Keratinocyte (primary cell): ENCODE measurements at regions not wholly inside any gene's neighbourhood (a gene's known extent, or its start where the extent isn't known, plus 50 kb on each side); places are given as distances from the start of the nearest gene placed in this dataset.

Experiments
- DNase-seq: peaks from one replicate; pipeline ENCODE4 v3.0.0-alpha.2; 2011; ENCODE audit warnings: low read depth, missing footprints, low spot score
- FAIRE-seq: peaks from 2 replicates; lab custom pipeline; 2011; peaks lifted over from hg19 to GRCh38; lab: Jason Lieb, UNC
- H2AFZ ChIP-seq: 2 replicates; pipeline ENCODE4 v1.6.0; 2012; ENCODE audit warnings: low read length, control low read depth, inconsistent platforms; ENCODE audit not compliant: control insufficient read depth
- H3K27ac ChIP-seq: 2 replicates; pipeline ENCODE4 v1.5.1; 2011; ENCODE audit warnings: low read length; ENCODE audit not compliant: control insufficient read depth, insufficient read depth
- H3K27me3 ChIP-seq: 3 replicates; pipeline ENCODE4 v1.6.0; 2011; ENCODE audit warnings: low read length; ENCODE audit not compliant: control insufficient read depth, insufficient read depth; ENCODE audit errors: extremely low read depth
- H3K36me3 ChIP-seq, 2 experiments: 2 replicates in 1 of 2; 3 replicates in 1 of 2; pipeline ENCODE4 v1.5.1; 2011; ENCODE audit warnings: low read length in 2 of 2, mild to moderate bottlenecking in 1 of 2; ENCODE audit not compliant: control insufficient read depth in 2 of 2, insufficient read depth in 2 of 2; ENCODE audit errors: extremely low read depth in 1 of 2
- H3K4me1 ChIP-seq: 3 replicates; pipeline ENCODE4 v1.5.1; 2011; ENCODE audit warnings: low read length; ENCODE audit not compliant: control insufficient read depth, insufficient read depth; ENCODE audit errors: extremely low read depth
- H3K4me2 ChIP-seq: 3 replicates; pipeline ENCODE4 v1.6.0; 2011; ENCODE audit warnings: low read depth, low read length; ENCODE audit not compliant: control insufficient read depth, insufficient read depth; ENCODE audit errors: extremely low read depth
- H3K4me3 ChIP-seq, 3 experiments: fragments of 200-600 bp in 1 of 3; sonication (generic) in 1 of 3; 2 replicates in 2 of 3; 3 replicates in 1 of 3; pipeline ENCODE4 v1.5.1; 2011 to 2016; ENCODE audit warnings: low read length in 3 of 3, mild to moderate bottlenecking in 3 of 3, control low read depth in 2 of 3, inconsistent platforms in 1 of 3, low read depth in 1 of 3, mixed read lengths in 1 of 3, mixed run types in 1 of 3, moderate library complexity in 1 of 3; ENCODE audit not compliant: control insufficient read depth in 2 of 3, insufficient read depth in 2 of 3; ENCODE audit errors: extremely low read depth in 1 of 3
- H3K79me2 ChIP-seq: 2 replicates; pipeline ENCODE4 v1.6.0; 2012; ENCODE audit warnings: low read length; ENCODE audit not compliant: control insufficient read depth, insufficient read depth
- H3K9ac ChIP-seq: 3 replicates; pipeline ENCODE4 v1.6.0; 2011; ENCODE audit warnings: low read length; ENCODE audit not compliant: control insufficient read depth, insufficient read depth; ENCODE audit errors: extremely low read depth
- H3K9me1 ChIP-seq: 3 replicates; pipeline ENCODE4 v1.6.0; 2011; ENCODE audit warnings: low read length; ENCODE audit not compliant: control insufficient read depth, insufficient read depth; ENCODE audit errors: extremely low read depth
- H3K9me3 ChIP-seq: 2 replicates; pipeline ENCODE4 v1.5.1; 2012; ENCODE audit warnings: low read depth, low read length; ENCODE audit not compliant: control insufficient read depth
- H4K20me1 ChIP-seq: 3 replicates; pipeline ENCODE4 v1.6.0; 2011; ENCODE audit warnings: low read length; ENCODE audit not compliant: control insufficient read depth, insufficient read depth; ENCODE audit errors: extremely low read depth
- CTCF ChIP-seq, 3 experiments: IDR thresholded peaks in 1 of 3; conservative IDR thresholded peaks in 1 of 3; optimal IDR thresholded peaks in 1 of 3; 2 replicates in 2 of 3; 3 replicates in 1 of 3; pipeline versions ENCODE3 to v1.5.1; 2011; ENCODE audit warnings: low read length in 3 of 3, mild to moderate bottlenecking in 3 of 3, moderate library complexity in 2 of 3, control low read depth in 1 of 3, inconsistent platforms in 1 of 3; ENCODE audit not compliant: insufficient read depth in 2 of 3; ENCODE audit errors: extremely low read depth in 1 of 3
- EZH2 ChIP-seq: IDR thresholded peaks from one replicate; pipeline ENCODE4 v1.6.1; 2012; ENCODE audit warnings: inconsistent platforms, mild to moderate bottlenecking, low read length, moderate library complexity
- dilution Hi-C: fragments of 300-500 bp; cut with MboI; formaldehyde crosslinking; loops from one replicate; pipeline ENCODE4 v1.7.0; 2020; ENCODE audit warnings: low sequenced_read_pairs; ENCODE audit not compliant: extremely low pct_ligation_motif_present

DNA sequence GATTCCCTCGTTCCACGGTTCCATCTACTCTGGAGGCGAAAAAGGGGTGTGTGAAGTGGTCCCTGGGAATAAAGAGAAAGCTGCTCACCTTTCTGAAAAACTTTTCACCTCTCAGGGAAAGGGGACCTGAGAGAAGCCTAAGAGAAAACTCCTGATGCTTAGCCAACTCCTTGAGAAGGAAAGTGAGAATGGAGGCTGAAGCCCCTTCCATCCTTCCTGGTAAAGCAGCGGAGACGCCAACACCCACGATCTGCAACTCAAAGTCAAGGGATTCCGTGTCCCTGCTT is 110.0 kb downstream of the ARF6 start:
- Histone ChIP-seq H3K4me3 (peak overlapping the region; percentile 16 to 67 (median 63)), H3K27ac (peak overlapping the region; percentile 98), H3K4me1 (peaks cover 67% of the 10 kb centered on the region), H3K9me1 (no peaks in the 10 kb centered on the region), H2AFZ (peak overlapping the region; percentile 41), H3K4me2 (peak overlapping the region; percentile 93), H3K9ac (peak overlapping the region; percentile 90), H3K9me3 (no peaks in the 10 kb centered on the region), H3K27me3 (no peaks in the 10 kb centered on the region), H3K36me3 (no peaks in the 10 kb centered on the region), H4K20me1 (no peaks in the 10 kb centered on the region), H3K79me2 (no peaks in the 10 kb centered on the region)
- dilution Hi-C loops: no loop called here
- no peak for FAIRE-seq
- no peak for DNase-seq
- TF ChIP-seq EZH2 (no peak), CTCF (optimal IDR thresholded peaks at IDR 0.05 in 1 of 3, IDR thresholded peaks at IDR 0.05 in 1 of 3, conservative IDR thresholded peaks at IDR 0.05 in 1 of 3; ENCODE audit: extremely low read depth in 1 of 3, insufficient read depth in 2 of 3, low read length in 3 of 3) (no peak)

DNA sequence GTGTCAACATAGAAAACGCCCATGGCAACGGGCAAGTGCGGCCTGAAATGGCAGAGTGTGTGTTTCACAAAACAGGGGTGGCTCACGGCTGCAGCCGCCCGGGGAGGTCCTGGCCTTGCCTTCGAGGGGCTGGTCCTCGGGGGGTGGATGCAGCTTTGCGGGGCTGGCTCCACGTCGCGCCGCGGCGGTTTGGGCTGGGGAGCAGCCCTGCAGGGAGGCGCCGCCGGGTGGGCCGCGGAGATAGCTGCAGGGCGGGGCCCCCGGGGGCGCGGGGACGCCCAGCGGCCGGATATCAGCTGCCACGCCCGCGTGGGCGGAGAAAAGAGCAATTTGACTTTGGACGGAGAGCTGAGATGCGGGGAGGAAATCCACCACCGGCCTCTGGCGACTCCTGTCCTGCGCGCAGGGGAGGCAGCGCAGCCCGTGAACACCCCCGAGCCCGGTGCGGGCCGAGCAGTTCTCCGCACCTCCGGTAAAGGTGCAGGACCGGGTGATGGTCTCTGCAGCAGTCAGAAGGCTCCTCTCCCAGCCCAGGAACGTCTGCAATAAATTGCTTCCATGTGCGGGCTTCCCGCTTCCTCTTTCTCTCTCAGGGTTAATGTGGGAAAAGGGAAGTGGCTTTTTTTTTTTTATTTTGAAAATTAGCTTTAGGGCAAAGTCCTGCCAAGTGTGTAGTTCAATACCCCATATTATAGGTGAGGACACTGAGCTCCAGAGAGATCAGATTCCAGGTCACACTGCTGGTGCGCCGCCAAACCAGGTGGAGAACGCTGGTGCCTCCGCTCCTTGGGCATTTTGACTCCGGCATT is 110.5 kb downstream of the ARF6 start:
- H3K36me3 ChIP-seq: no peaks in the 10 kb centered on the region
- peaks cover 3% of the 10 kb centered on the region for H3K9me1 ChIP-seq
- TF ChIP-seq EZH2 (no peak), CTCF (optimal IDR thresholded peaks at IDR 0.05 in 1 of 3, IDR thresholded peaks at IDR 0.05 in 1 of 3, conservative IDR thresholded peaks at IDR 0.05 in 1 of 3; ENCODE audit: extremely low read depth in 1 of 3, insufficient read depth in 2 of 3, low read length in 3 of 3) (peak in 1 of 3 experiments; percentile 6)
- DNase-seq: no peak
- H3K9me3 ChIP-seq: no peaks in the 10 kb centered on the region
- peak overlapping the region; percentile 98 for H3K27ac ChIP-seq
- H3K4me1 ChIP-seq: peaks cover 72% of the 10 kb centered on the region
- no peaks in the 10 kb centered on the region for H4K20me1 ChIP-seq
- no peaks in the 10 kb centered on the region for H3K27me3 ChIP-seq
- dilution Hi-C loops: no loop called here
- H3K79me2 ChIP-seq: no peaks in the 10 kb centered on the region
- H3K9ac ChIP-seq: peak overlapping the region; percentile 90
- H2AFZ ChIP-seq: peak overlapping the region; percentile 41
- no peak for FAIRE-seq
- H3K4me2 ChIP-seq: peak overlapping the region; percentile 93
- peak overlapping the region; percentile 16 to 67 (median 63) for H3K4me3 ChIP-seq
